GM11168 (cell line): ENCODE measurements at regions not wholly inside any gene's neighbourhood (a gene's known extent, or its start where the extent isn't known, plus 50 kb on each side); places are given as distances from the start of the nearest gene placed in this dataset.

ENCODE experiments used
- in situ Hi-C: fragments of 300-500 bp; cut with MboI; formaldehyde crosslinking; loops from one replicate; pipeline ENCODE4 v1.12.0; 2022; ENCODE audit warnings: low sequenced_read_pairs; ENCODE audit not compliant: unreplicated experiment

DNA sequence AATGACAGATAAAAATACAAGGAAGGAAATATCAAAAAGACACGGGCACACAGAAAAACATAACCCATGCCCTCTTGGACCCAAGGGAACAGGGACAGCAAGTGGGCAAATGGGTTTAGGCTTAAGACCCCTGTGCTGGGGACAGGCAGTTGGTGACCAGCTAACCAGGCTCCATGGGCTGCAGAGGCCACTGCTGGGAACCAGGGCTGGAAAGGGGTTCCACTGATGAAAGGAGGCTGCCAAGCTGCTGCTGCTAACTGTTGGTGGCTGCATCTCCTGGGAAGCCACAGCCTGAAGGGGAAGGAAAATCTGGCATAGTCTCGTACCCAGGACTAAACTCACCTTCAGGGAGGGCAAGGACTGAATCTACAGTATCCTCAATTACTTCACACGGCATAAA lies 579.2 kb upstream of the MGMT start:
- in situ Hi-C loops, result no loop called here

DNA sequence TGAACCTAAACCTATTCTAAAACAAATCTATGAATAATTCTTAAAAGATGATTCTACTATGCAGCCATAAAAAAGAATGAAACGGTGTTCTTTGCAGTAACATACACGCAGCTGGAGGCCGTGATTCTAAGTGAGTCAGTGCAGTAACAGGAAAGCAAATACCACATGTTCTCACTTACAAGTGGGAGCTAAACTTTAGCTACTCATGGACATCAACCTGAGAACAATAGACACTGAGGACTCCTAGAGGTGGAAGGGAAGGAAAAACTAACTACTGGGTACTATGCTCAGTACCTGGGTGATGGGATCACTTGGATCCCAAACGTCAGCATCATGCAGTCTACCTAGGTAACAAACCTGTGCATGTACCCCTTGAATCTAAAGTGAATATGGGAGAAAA lies 575.0 kb upstream of the MGMT start:
- in situ Hi-C loops, result no loop called here

DNA sequence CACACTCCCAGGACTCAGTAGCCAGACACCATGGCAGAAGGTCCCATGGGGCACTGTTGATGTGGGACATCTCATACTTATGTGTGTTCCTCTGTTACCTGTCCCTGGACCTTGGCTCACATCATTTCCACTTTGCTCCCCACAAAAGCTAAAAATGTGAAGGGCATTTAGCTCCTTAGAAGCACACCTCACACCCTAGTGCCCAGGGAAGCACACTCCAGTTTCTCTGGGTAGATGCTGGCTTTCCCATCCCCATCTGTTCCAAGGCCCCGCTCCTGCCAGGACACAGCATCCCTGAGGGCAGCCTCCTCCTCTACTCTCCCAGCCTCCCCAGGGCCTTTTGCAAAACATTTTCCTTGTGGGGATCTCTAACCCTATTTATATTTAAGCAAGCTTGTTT lies 572.4 kb upstream of the MGMT start:
- in situ Hi-C loops, result no loop called here

DNA sequence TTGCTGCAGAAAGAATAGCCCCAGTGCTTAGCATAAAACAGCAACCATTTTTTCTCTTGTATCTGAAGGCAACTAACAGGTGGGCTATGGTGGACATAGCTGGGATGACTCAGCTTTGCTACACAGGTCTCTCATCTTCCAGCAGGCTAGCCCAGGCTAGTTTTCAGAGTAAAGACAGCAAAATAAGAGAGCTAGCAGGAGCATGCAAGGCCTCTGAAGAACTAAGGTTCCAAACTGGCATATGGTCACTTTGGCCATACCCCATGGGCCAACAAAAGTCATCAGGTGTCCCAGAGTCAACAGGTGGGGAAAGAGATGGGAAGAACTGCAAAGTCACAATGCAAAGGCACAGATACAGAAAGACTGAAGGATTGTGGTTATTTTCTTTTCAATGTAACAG lies 571.6 kb upstream of the MGMT start:
- in situ Hi-C loops, result no loop called here

DNA sequence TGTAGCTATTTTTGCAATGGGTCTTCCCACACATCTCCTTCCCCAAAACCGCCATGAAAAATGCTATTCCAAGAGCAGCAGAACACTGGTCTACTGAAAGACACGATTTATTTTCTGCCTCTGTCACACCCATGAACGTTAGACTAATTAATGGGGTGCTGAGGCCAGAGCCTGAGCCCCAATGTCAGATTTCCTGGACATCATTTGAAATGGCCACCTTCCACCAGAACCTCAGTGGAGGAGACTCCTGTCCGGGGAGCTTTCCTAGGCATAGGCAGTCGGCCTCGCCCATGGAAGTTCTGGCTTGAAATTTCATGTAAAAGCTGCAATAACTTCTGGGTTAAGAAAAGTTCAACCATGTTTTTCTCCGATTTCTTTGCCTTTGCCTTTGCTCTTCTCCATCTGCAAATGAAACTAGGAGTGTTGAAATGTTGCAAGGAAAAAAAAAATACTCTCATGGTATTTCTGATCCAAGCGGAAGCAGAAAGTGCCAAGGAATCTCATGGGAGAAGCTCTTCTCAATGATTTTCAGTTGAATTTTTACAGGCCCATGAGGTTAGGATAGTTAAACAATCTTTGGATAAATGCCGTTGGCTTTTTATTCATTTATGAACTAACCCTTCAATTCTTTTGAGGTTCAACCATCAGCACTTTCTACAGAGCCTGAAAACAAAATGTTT lies 570.8 kb upstream of the MGMT start:
- in situ Hi-C loops, result no loop called here

DNA sequence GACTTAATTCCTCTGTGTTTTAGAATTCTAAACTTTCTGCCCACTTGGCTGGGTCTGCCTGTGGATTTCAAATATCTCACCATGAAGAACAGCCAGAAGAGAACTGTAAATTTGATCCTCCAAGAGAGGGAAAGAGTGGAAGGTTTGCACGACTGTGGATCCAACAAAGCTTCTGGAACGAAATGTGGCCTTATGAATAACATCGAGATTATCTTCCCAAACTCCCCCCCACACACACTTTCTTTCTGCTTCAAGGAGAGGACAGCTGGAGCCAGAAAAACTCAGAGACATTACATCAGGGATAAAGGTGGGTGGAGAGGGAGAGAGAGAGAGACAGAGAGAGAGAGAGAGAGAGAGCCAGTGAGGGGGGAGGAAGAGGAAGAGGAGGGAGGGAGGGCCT lies 570.1 kb upstream of the MGMT start:
- in situ Hi-C loops, result no loop called here

DNA sequence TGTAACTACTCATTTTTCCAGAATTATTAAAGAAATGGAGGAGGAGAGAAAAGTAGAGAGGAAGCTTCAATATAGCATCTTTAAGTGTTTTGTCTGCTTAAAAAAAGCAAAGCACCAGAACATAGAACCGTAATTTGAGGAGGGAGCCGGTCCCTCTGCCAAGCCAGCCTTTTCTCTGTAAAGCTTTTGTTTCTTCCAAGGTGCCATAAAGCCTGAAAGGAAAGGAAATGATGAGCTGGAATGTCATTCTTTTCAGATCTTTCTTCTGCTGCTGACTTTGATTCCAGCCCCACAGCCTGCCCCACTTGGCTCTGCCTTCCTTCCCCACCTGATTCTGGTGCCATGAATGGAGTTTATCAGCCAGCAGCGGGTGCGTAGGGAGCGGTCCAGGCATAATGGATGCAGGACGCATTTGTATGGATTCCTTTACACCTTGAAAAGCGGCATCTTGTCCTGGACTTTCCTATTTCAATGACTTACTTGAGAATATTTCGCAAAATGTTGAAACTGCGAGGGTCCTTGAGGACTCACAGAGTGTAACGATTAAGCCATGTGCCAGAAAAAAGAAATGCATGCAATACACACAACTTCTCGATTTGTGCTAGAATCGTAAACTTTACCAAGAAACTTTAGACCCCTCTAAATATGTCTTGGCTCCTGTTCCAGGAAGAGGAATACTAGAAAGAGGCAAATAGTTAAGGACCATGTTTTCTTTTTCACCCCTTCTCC lies 569.5 kb upstream of the MGMT start:
- in situ Hi-C loops, result no loop called here

DNA sequence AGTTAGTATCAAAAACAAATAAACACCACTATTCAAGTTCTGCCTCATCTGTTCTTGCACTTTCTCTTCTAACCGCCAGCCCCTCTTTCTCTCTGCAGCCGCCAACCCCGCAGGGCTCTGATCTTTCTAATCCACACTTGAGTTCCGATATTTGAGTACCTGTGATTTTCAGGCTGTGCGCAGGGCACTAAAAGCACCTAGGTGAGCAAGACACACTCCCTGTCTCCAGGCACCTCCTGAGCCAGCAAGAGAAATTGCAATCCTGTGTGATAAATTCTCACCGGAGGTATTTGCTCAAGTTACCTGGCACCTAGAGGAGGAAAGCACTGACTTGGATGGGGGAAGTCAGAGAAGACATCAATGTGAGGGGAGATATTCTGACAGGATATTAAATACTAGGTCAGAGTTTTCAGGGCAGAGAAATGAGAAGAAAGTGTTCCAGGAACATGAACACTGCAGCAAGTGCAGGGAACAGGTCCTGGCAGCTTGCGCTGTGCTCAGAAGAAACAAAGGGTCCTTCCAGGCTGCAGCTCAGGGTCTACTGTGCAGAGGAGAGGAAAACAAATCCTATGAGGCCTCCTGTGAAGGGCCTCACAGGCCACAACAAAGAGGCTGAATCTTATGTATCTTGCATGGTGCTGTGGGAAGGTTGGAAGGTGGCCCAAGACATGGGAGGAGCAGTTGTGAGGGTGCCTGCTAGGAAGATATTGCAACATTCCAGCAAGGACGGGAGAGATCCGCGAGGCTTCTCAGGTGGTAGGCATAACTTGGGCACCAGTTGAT lies 568.7 kb upstream of the MGMT start:
- in situ Hi-C loops, result no loop called here

DNA sequence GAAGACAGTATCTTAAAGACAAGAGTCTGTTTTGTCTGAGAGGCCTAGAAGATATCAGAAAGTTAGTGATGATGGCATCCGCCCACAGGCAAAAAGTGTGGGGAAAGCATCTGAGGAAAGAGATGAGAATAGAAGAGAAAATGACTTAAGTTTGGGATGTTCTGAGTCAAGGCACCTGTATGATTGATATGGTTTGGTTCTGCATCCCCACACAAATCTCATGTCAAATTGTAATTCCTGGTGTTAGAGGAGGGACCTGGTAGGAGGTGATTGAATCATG lies 568.2 kb upstream of the MGMT start:
- in situ Hi-C loops, result no loop called here

DNA sequence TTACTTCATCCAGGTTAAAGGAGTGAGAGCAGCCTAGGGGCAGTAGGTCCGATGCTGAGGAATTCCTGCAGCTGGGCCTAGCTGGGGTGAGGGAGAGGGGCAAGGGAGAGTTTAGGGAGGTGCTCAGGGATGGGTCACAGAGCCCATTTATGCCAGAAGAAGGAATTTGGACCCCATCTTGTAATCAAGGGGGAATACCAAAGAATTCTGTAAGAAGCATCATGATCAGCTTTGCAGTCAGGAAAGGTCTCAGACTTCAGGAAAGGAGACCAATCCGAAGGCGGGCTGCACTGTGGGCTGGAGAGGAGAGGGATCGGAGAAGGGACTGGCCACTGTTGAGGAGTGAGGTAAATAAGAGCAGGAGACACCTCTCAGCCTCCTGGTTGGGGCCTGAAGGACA lies 566.6 kb upstream of the MGMT start:
- in situ Hi-C loops, result no loop called here

DNA sequence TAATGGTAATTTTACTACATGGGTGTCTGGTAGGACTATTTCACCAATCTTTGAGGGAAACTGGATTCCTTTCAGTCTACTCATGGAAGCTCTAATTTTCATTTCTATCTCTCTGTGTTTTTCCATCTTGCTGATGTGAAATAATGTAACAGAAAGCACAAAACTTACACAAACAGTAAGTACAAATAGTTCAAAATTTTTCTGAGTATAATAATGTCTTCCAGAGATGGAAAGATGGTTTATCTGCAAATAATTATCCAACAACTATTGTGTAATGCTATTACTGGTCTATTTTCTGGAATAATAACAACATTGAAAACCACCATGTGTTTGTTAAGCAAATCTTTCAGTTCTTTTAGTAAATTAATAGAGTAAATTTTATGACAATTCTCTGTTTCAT lies 565.8 kb upstream of the MGMT start:
- in situ Hi-C loops, result no loop called here

DNA sequence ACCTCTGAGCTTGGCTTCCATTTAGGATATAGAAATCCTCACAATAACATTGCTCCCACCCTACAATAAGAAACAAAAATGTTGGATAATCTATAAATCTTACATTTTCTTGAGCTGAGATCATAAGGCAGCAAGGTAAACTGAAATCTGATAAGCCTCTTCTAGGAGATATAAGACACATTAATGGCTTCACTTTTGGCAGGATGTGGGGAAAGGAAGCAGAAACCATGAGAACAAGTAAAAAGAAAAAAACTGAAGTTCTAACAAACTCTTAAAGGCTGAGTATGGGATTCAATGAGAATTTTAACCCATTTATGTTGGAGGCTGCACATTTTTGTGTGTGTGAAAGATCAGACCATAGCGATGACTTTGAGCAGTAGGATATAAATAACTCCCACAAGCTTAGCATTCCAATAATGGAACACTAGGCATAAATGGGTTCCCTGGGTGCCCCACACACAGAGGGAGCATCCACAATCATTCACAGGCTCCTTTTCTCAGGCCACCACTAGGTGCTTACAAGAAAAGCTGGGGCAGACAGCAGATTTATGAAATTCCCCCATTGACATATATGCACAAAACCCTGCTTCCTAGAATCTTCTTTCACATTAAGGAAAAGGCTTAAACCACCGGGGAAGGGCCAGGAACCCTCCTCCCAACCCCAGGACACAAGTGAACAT lies 564.9 kb upstream of the MGMT start:
- in situ Hi-C loops, result no loop called here

DNA sequence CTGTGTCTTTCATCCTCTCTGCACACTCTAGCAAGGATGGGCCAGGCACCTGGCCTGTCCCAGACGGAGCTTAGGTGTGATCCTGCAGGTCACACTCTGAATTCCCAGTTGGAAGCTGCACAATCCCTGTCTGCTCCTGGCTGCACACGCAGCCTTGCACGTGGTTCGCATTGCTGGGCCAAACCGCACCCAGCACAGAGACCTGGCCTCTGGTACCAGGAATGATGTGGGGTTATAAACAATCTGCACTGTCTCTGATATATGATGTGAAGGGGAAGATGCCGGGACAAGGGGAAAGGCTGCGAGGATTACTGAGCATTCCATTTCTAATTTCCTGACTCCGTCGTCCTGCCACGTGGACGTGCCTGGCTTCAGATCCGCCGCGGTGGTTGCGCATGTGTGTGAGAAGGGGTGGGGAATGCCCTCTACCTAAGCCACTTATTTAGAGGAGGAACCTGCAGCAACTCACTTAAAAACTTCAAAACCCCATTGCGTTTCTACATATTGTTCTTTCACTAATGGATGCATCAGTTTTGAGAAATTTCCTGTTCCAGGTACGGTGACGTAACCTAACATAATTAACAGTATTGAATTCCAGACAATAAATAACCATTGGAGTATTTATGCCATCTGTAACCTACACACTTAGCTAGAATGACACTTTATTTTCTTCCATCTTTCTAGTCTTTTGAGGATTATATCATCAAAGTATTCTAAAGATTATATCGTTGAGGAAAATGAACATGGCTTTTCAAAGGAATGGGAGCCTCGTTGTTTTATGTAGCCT lies 559.7 kb upstream of the MGMT start:
- in situ Hi-C loops, result no loop called here

DNA sequence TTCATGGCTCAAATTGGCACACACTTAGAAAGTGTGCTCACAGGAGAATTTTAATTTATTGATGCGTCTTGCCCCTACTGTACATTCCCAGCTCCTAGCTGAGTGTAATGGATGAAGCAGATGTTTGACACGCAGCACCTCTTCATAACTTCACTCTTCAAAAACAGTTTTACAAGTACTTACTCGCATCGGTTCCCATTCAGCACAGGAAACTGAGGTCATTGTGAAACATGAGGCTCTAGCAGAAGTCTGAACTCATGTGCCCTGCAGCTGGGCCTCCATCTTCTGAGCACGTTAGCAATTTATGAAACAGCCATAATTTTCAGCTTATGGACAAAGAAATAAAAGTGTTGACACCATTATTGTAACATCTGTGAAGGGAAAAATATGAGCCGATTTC lies 558.9 kb upstream of the MGMT start:
- in situ Hi-C loops, result no loop called here

DNA sequence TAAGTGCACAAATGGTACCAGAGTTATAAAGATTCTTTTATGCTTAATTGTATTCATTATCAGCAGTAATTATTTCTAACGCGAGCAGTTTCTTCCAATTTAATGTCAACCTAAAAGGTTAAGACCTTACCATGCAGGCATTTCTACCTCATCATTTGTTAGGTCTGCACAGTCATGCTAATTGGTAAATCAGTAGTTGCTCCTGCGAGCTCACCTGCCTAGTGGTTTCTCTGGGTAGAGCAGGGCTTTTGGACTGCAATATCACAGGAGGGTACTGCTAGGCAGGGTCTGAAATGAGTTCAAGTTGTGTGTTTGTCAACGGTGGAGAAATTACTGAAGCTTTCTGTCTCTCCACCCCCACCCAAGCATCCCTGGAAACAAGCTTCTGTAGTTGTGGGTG lies 558.5 kb upstream of the MGMT start:
- in situ Hi-C loops, result no loop called here

DNA sequence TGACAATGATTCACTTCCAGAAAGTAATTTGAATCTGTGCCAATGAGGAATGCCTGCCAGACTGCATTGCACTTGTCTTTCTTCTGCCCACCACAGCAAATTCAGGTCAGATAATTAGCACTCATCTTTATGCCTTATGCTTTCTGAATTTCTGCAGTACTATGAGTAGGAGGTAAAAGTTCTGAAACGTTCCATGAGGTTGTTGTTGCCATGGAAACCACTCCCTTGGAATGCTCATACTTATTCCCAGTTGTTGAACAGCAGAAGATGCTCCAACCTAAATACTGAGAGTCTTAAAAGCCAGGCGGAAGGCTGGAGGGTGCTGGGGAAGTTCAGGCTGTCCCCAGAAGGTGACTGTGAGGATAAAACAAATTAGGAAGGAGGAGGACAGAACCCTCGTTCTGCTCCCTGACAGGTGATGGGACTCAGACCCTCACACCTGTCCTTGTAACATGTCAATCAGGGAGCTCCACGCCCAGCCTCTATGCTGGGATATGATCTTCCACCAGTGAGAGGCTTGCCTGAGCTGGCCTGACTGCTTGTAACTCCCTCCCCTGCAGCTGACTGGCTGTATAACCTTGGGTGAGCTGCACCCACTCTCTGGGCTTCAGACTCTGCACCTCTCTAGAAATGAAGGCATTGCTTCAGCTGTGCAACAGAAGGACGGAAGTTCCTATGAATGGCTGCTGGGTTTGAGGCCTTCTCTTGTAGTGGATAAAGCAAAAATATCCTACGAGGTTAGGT lies 554.3 kb upstream of the MGMT start:
- in situ Hi-C loops, result no loop called here

DNA sequence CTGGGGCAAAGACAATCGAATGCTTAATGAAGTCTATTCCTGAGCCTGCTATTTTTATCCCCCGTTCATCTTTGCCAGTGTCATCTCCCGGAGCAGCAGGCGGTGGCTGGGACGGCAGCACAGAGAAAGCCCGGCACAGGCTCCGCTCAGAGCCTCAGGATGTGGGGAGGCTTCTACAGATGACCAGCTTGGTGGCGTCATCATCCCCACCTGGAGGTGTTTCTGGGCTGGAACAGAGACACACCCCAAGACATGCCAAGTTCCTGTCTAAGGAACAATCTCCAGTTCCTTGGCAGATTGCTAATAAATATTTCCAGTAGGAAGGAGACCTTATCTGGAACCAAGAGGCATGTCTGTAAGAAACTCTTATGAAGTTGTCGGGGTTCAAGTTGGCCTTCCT lies 552.4 kb upstream of the MGMT start:
- in situ Hi-C loops, result no loop called here

DNA sequence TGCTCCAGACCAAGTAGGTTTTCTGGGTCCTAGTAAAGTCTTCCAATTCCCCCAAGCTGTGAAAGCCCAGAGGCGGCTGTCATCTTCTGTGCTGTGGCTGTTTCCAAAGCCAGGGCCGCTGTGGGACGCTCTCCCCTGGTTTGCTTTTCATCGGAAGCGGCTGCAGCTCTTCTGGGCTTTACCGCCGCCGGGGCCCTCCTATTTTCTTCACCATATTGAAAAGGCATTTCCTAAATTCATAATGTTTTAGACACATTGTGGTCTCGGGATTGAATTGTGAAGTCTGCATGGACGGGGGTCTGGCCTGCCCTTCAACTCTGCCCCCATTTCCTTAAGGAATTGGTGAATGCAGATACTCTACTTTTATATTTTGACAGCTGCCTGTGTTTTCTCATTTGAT lies 551.4 kb upstream of the MGMT start:
- in situ Hi-C loops, result no loop called here

DNA sequence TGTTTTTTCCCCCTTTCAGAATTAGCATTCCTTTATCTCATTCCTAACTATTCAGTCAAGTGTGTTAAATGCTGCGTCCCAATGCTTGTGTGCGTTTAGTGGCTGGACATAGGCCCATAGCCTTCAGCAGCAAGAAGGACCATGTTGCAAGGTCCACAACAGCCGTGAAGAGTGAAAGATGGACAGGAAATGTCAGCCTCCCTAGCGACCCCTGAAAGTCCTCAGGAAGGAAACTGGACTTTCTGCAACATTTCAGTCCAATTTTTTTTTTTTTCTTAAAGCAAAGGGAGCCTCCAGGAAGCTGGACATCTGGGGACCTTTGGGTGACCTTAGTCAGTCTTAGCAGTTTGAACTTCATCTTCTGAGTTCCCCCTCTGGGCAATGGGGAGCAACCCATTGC lies 550.7 kb upstream of the MGMT start:
- in situ Hi-C loops, result no loop called here
